ENCODE measurements at regions not wholly inside any gene's neighbourhood (a gene's known extent, or its start where the extent isn't known, plus 50 kb on each side); places are given as distances from the start of the nearest gene placed in this dataset.

- Histone ChIP-seq H3K27me3 (ENCODE audit: control insufficient read depth in 2 of 2, insufficient read depth in 2 of 2, low read length in 2 of 2) (no peaks in the 10 kb centered on the region), H3K9me1 (replicated peaks; ENCODE audit: control insufficient read depth, extremely low read depth, insufficient read depth, low read length) (no peaks in the 10 kb centered on the region), H3K27ac (ENCODE audit: insufficient read depth, low read depth, low read length) (no peak overlapping the region), H3K4me1 (ENCODE audit: control insufficient read depth, extremely low read depth, insufficient read depth, low read length) (no peaks in the 10 kb centered on the region), H3K9me3 (replicated peaks; ENCODE audit: control insufficient read depth, insufficient read depth, low read length) (no peaks in the 10 kb centered on the region), H3K9ac (replicated peaks; ENCODE audit: extremely low read depth, insufficient read depth, low read length) (no peak overlapping the region), H3K4me2 (ENCODE audit: insufficient read depth, low read length) (no peak overlapping the region), H3K36me3 (ENCODE audit: control insufficient read depth in 2 of 2, extremely low read depth in 1 of 2, insufficient read depth in 2 of 2, low read length in 2 of 2) (no peaks in the 10 kb centered on the region), H3K79me2 (ENCODE audit: control insufficient read depth, insufficient read depth, low read length) (no peaks in the 10 kb centered on the region), H4K20me1 (replicated peaks; ENCODE audit: control insufficient read depth, extremely low read depth, insufficient read depth, low read length) (no peaks in the 10 kb centered on the region), H2AFZ (ENCODE audit: low read depth, low read length) (no peak overlapping the region), H3K4me3 (replicated peaks in 1 of 3; ENCODE audit: insufficient read depth in 1 of 3, low read depth in 1 of 3, low read length in 3 of 3) (no peak overlapping the region)
- ChIA-PET CTCF (no interaction called here), POLR2A (no interaction called here)
- TF ChIP-seq POLR2A (IDR thresholded peaks at IDR 0.05; ENCODE audit: low read depth, low read length) (no peak), MAX (IDR thresholded peaks at IDR 0.05; ENCODE audit: insufficient read depth, insufficient read length) (no peak), GATA2 (IDR thresholded peaks at IDR 0.05; ENCODE audit: insufficient read depth, insufficient read length, low read depth, low read length) (no peak), POLR2AphosphoS5 (IDR thresholded peaks at IDR 0.05; ENCODE audit: insufficient read depth, low read depth, low read length) (no peak), EZH2 (IDR thresholded peaks at IDR 0.05; ENCODE audit: borderline replicate concordance, low read depth, low read length, severe bottlenecking) (no peak), JUN (IDR thresholded peaks at IDR 0.05; ENCODE audit: borderline replicate concordance, insufficient read depth, insufficient read length, low read depth) (no peak), MYC (IDR thresholded peaks at IDR 0.05; ENCODE audit: low read depth, low read length) (no peak), CTCF (IDR thresholded peaks at IDR 0.05; ENCODE audit: extremely low read depth in 1 of 2, insufficient read depth in 1 of 2, low read depth in 1 of 2, low read length in 2 of 2) (no peak), FOS (IDR thresholded peaks at IDR 0.05; ENCODE audit: borderline replicate concordance, insufficient read depth, low read length) (no peak)
- FAIRE-seq (no peak), DNase-seq (ENCODE audit: low read depth, low spot score) (no peak)
- intact Hi-C loops (cut with micrococcal nuclease) (no loop called here), dilution Hi-C loops (cut with MboI; ENCODE audit: extremely low pct_ligation_motif_present, low sequenced_read_pairs) (no loop called here)
- no TSS peak for BruUV-seq (replicated peaks)
Measured at GRCh38 chr2:198630384-198630783, 826.0 kb downstream of the PLCL1 start.
